CD4-positive, alpha-beta memory T cell (primary cell): ENCODE measurements at regions not wholly inside any gene's neighbourhood (a gene's known extent, or its start where the extent isn't known, plus 50 kb on each side); places are given as distances from the start of the nearest gene placed in this dataset.

Experiments
- CTCF ChIA-PET: fragments of 350-600 bp; sonication (Branson Sonifier 250); formaldehyde crosslinking; loops from one replicate; lab custom pipeline; 2021; ENCODE audit warnings: inconsistent platforms; ENCODE audit not compliant: partially characterized antibody; lab: Charles Lee
- POLR2A ChIA-PET: fragments of 350-600 bp; sonication (Branson Sonifier 250); formaldehyde crosslinking; loops from one replicate; lab custom pipeline; 2021; ENCODE audit not compliant: partially characterized antibody; lab: Charles Lee
- DNase-seq, 5 donors: peaks; one replicate each; pipeline versions ENCODE4 v3.0.0 to v3.0.0-alpha.2; 2020 to 2022; ENCODE audit warnings: mixed read lengths in 1 of 5
- H3K27ac ChIP-seq: one replicate; pipeline ENCODE4 v1.7.0; 2013; ENCODE audit warnings: low read depth, low read length
- H3K27me3 ChIP-seq: 2 replicates; pipeline ENCODE4 v1.7.0; 2013; ENCODE audit warnings: mild to moderate bottlenecking, low read length, moderate library complexity; ENCODE audit not compliant: insufficient read depth
- H3K36me3 ChIP-seq: 2 replicates; pipeline ENCODE4 v1.7.0; 2013; ENCODE audit warnings: mild to moderate bottlenecking, low read length, moderate library complexity; ENCODE audit not compliant: insufficient read depth
- H3K4me1 ChIP-seq: 2 replicates; pipeline ENCODE4 v1.7.0; 2013; ENCODE audit warnings: mild to moderate bottlenecking, low read length, moderate library complexity; ENCODE audit not compliant: insufficient read depth
- H3K4me3 ChIP-seq, 2 donors: one replicate each; pipeline ENCODE4 v1.7.0; 2013; ENCODE audit warnings: low read length in 2 of 2, mild to moderate bottlenecking in 1 of 2
- H3K9me3 ChIP-seq, 2 donors: one replicate each; pipeline ENCODE4 v1.7.0; 2013; ENCODE audit warnings: low read length in 2 of 2, control low read depth in 1 of 2; ENCODE audit not compliant: control insufficient read depth in 1 of 2
- H3K27ac Mint-ChIP-seq, 7 donors: one replicate each; pipeline ENCODE4 v1.8.0; 2020 to 2021; ENCODE audit warnings: mixed read lengths in 7 of 7, mild to moderate bottlenecking in 6 of 7, inconsistent platforms in 3 of 7, moderate library complexity in 3 of 7
- H3K27me3 Mint-ChIP-seq, 2 donors: one replicate each; pipeline ENCODE4 v1.8.0; 2020 to 2021; ENCODE audit warnings: mixed read lengths in 2 of 2
- H3K36me3 Mint-ChIP-seq, 2 donors: one replicate each; pipeline ENCODE4 v1.8.0; 2020 to 2021; ENCODE audit warnings: mixed read lengths in 2 of 2, inconsistent platforms in 1 of 2, mild to moderate bottlenecking in 1 of 2
- H3K4me1 Mint-ChIP-seq, 4 donors: one replicate each; pipeline ENCODE4 v1.8.0; 2020 to 2021; ENCODE audit warnings: mixed read lengths in 4 of 4, mild to moderate bottlenecking in 1 of 4
- H3K4me3 Mint-ChIP-seq, 8 donors: one replicate each; pipeline ENCODE4 v1.8.0; 2020 to 2021; ENCODE audit warnings: mixed read lengths in 8 of 8, mild to moderate bottlenecking in 7 of 8, moderate library complexity in 6 of 8, inconsistent platforms in 3 of 8
- H3K9me3 Mint-ChIP-seq, 8 donors: one replicate each; pipeline ENCODE4 v1.8.0; 2020 to 2021; ENCODE audit warnings: mixed read lengths in 8 of 8, mild to moderate bottlenecking in 5 of 8, inconsistent platforms in 3 of 8, moderate library complexity in 1 of 8
- intact Hi-C: fragments of 100-400 bp; cut with micrococcal nuclease; formaldehyde crosslinking; loops from one replicate; pipeline ENCODE4 v1.15.1; 2023

- Mint-ChIP-seq H3K36me3 (no peaks in the 10 kb centered on the region), H3K9me3 (peaks cover 0 to 2% (median 0%) of the 10 kb centered on the region in 8 donors), H3K4me1 (no peaks in the 10 kb centered on the region), H3K4me3 (no peak overlapping the region), H3K27ac (no peak overlapping the region), H3K27me3 (no peaks in the 10 kb centered on the region)
- Histone ChIP-seq H3K36me3 (no peaks in the 10 kb centered on the region), H3K4me3 (no peak overlapping the region), H3K27me3 (no peaks in the 10 kb centered on the region), H3K27ac (no peak overlapping the region), H3K4me1 (no peaks in the 10 kb centered on the region), H3K9me3 (no peaks in the 10 kb centered on the region)
- intact Hi-C loops: no loop called here
- POLR2A ChIA-PET: no interaction called here
- no peak for DNase-seq
- CTCF ChIA-PET: no interaction called here
These were observed 214.7 kb upstream of the CADM1 start for GRCh38 chr11:115718945-115719344.

- H3K27me3 Mint-ChIP-seq: no peaks in the 10 kb centered on the region
- H3K9me3 ChIP-seq: no peaks in the 10 kb centered on the region
- CTCF ChIA-PET: no interaction called here
- no peak overlapping the region for H3K27ac ChIP-seq
- POLR2A ChIA-PET: no interaction called here
- H3K4me1 ChIP-seq: no peaks in the 10 kb centered on the region
- no peak overlapping the region for H3K27ac Mint-ChIP-seq
- H3K27me3 ChIP-seq: no peaks in the 10 kb centered on the region
- intact Hi-C loops: no loop called here
- no peak overlapping the region for H3K4me3 Mint-ChIP-seq
- peaks cover 0 to 2% (median 0%) of the 10 kb centered on the region in 8 donors for H3K9me3 Mint-ChIP-seq
- H3K36me3 ChIP-seq: no peaks in the 10 kb centered on the region
- H3K4me1 Mint-ChIP-seq: no peaks in the 10 kb centered on the region
- DNase-seq: no peak
- no peaks in the 10 kb centered on the region for H3K36me3 Mint-ChIP-seq
- no peak overlapping the region for H3K4me3 ChIP-seq
These were observed 213.9 kb upstream of the CADM1 start for GRCh38 chr11:115718106-115718505.

- CTCF ChIA-PET: no interaction called here
- Mint-ChIP-seq H3K27me3 (no peaks in the 10 kb centered on the region), H3K36me3 (no peaks in the 10 kb centered on the region), H3K4me3 (no peak overlapping the region), H3K4me1 (no peaks in the 10 kb centered on the region), H3K9me3 (peaks cover 0 to 2% (median 0%) of the 10 kb centered on the region in 8 donors), H3K27ac (no peak overlapping the region)
- DNase-seq: no peak
- H3K27ac ChIP-seq: no peak overlapping the region
- H3K27me3 ChIP-seq: no peaks in the 10 kb centered on the region
- no peak overlapping the region for H3K4me3 ChIP-seq
- intact Hi-C loops: no loop called here
- no peaks in the 10 kb centered on the region for H3K9me3 ChIP-seq
- H3K36me3 ChIP-seq: no peaks in the 10 kb centered on the region
- no peaks in the 10 kb centered on the region for H3K4me1 ChIP-seq
- POLR2A ChIA-PET: no interaction called here
These were observed 212.7 kb upstream of the CADM1 start for GRCh38 chr11:115716601-115717529.

GRCh38 chr11:115716080-115716479, 211.9 kb upstream of the CADM1 start:
- Mint-ChIP-seq H3K4me3 (no peak overlapping the region), H3K4me1 (no peaks in the 10 kb centered on the region), H3K27me3 (no peaks in the 10 kb centered on the region), H3K36me3 (no peaks in the 10 kb centered on the region), H3K9me3 (peaks cover 0 to 2% (median 0%) of the 10 kb centered on the region in 8 donors), H3K27ac (no peak overlapping the region)
- Histone ChIP-seq H3K27ac (no peak overlapping the region), H3K27me3 (no peaks in the 10 kb centered on the region), H3K36me3 (no peaks in the 10 kb centered on the region), H3K4me1 (no peaks in the 10 kb centered on the region), H3K4me3 (no peak overlapping the region), H3K9me3 (no peaks in the 10 kb centered on the region)
- ChIA-PET CTCF (no interaction called here), POLR2A (no interaction called here)
- no peak for DNase-seq
- intact Hi-C loops: no loop called here

DNA sequence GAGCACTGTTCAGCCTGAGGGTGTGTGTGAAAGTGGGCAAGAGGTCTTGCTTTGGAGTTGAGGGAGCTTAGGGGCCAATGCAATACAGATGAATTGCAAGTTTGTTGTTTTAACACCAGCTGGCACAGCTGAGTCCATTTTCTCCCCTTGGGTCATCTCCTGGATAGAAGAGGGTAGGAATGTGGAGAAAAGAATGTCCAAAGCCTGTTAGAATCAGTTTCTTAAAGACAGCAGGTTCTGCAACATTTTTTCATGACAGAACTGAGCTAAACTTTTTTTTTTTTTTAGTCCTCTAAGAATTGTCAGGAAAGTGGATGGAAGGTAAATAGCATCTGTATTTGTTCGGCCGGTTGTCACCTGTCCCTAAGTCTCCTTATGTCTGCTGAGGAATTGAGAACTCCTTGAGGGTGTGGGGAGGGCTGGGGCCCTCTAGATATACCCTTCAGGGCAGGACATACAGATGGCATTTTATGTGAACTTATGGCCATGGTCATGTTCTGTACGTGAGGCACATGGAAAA, 211.1 kb upstream of the CADM1 start:
- DNase-seq: no peak
- peaks cover 0 to 4% (median 0%) of the 10 kb centered on the region in 8 donors for H3K9me3 Mint-ChIP-seq
- ChIA-PET CTCF (no interaction called here), POLR2A (no interaction called here)
- Histone ChIP-seq H3K27me3 (no peaks in the 10 kb centered on the region), H3K4me1 (no peaks in the 10 kb centered on the region), H3K36me3 (no peaks in the 10 kb centered on the region), H3K27ac (no peak overlapping the region), H3K4me3 (no peak overlapping the region), H3K9me3 (no peaks in the 10 kb centered on the region)
- no peaks in the 10 kb centered on the region for H3K4me1 Mint-ChIP-seq
- H3K27me3 Mint-ChIP-seq: no peaks in the 10 kb centered on the region
- no peaks in the 10 kb centered on the region for H3K36me3 Mint-ChIP-seq
- H3K27ac Mint-ChIP-seq: no peak overlapping the region
- H3K4me3 Mint-ChIP-seq: no peak overlapping the region
- intact Hi-C loops: no loop called here

DNA sequence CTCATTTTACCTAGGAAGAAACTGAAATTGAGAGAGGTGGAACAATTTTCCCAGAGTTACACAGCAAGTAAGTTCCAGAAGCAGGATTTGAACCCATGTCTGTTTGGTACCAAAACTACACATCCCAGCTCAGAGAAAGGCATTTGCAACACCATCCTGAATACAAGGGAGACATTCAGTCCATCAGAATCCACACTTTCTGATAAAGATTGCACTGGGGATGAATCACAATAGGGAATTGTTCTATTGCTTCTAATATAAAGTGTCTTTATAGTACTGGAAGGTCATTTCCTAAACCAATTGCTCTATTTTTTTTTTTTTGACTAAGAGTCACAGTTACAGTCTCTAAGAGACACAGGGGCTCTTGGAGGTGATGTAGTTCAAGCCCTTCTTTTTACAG, 208.1 kb upstream of the CADM1 start:
- H3K27ac Mint-ChIP-seq: no peak overlapping the region
- H3K36me3 Mint-ChIP-seq: no peaks in the 10 kb centered on the region
- intact Hi-C loops: no loop called here
- CTCF ChIA-PET: no interaction called here
- no peaks in the 10 kb centered on the region for H3K36me3 ChIP-seq
- peaks cover 2% of the 10 kb centered on the region in 2 donors for H3K27me3 Mint-ChIP-seq
- no peaks in the 10 kb centered on the region for H3K9me3 ChIP-seq
- no peak overlapping the region for H3K4me3 ChIP-seq
- H3K4me1 ChIP-seq: no peaks in the 10 kb centered on the region
- POLR2A ChIA-PET: no interaction called here
- H3K9me3 Mint-ChIP-seq: peaks cover 0 to 8% (median 1%) of the 10 kb centered on the region in 8 donors
- H3K4me1 Mint-ChIP-seq: peaks cover 0 to 3% (median 1%) of the 10 kb centered on the region in 4 donors
- H3K27me3 ChIP-seq: no peaks in the 10 kb centered on the region
- H3K27ac ChIP-seq: no peak overlapping the region
- no peak overlapping the region for H3K4me3 Mint-ChIP-seq
- DNase-seq: no peak

GRCh38 chr11:115710980-115711379, 206.8 kb upstream of the CADM1 start:
- H3K27ac ChIP-seq: no peak overlapping the region
- H3K27me3 ChIP-seq: no peaks in the 10 kb centered on the region
- ChIA-PET POLR2A (no interaction called here), CTCF (no interaction called here)
- Mint-ChIP-seq H3K4me3 (no peak overlapping the region), H3K9me3 (peaks cover 0 to 5% (median 1%) of the 10 kb centered on the region in 8 donors), H3K27me3 (peaks cover 2% of the 10 kb centered on the region in 2 donors), H3K4me1 (peaks cover 0 to 3% (median 1%) of the 10 kb centered on the region in 4 donors), H3K27ac (no peak overlapping the region), H3K36me3 (no peaks in the 10 kb centered on the region)
- H3K36me3 ChIP-seq: no peaks in the 10 kb centered on the region
- no peak for DNase-seq
- intact Hi-C loops: no loop called here
- H3K9me3 ChIP-seq: no peaks in the 10 kb centered on the region
- H3K4me1 ChIP-seq: no peaks in the 10 kb centered on the region
- no peak overlapping the region for H3K4me3 ChIP-seq
